GM12891 (cell line): ENCODE measurements at regions not wholly inside any gene's neighbourhood (a gene's known extent, or its start where the extent isn't known, plus 50 kb on each side); places are given as distances from the start of the nearest gene placed in this dataset.

Experiments
- DNase-seq: peaks from one replicate; pipeline ENCODE4 v3.0.0; 2011; ENCODE audit warnings: low spot score; ENCODE audit not compliant: insufficient read length
- FAIRE-seq: peaks from 2 replicates; lab custom pipeline; 2011; peaks lifted over from hg19 to GRCh38; lab: Jason Lieb, UNC
- PAX5 ChIP-seq: IDR thresholded peaks from 2 replicates; pipeline ENCODE4 v1.6.1; 2011; ENCODE audit warnings: low read length, moderate library complexity, mild to moderate bottlenecking; ENCODE audit not compliant: insufficient read depth, severe bottlenecking
- POLR2A ChIP-seq: IDR thresholded peaks from 2 replicates; pipeline ENCODE4 v1.6.1; 2011; ENCODE audit warnings: low read depth, low read length, control low read depth
- POLR2AphosphoS5 ChIP-seq: IDR thresholded peaks from 2 replicates; pipeline ENCODE4 v1.6.1; 2011; ENCODE audit warnings: low read depth, low read length, control low read depth
- POU2F2 ChIP-seq: IDR thresholded peaks from 2 replicates; pipeline ENCODE4 v1.6.1; 2011; ENCODE audit warnings: low read depth, mild to moderate bottlenecking, control low read depth, low read length, moderate library complexity
- SPI1 ChIP-seq: IDR thresholded peaks from 2 replicates; pipeline ENCODE4 v1.6.1; 2011; ENCODE audit warnings: low read depth, low read length, control low read depth
- TAF1 ChIP-seq: IDR thresholded peaks from 2 replicates; pipeline ENCODE4 v1.6.1; 2011; ENCODE audit warnings: low read depth, low read length, control low read depth

DNA sequence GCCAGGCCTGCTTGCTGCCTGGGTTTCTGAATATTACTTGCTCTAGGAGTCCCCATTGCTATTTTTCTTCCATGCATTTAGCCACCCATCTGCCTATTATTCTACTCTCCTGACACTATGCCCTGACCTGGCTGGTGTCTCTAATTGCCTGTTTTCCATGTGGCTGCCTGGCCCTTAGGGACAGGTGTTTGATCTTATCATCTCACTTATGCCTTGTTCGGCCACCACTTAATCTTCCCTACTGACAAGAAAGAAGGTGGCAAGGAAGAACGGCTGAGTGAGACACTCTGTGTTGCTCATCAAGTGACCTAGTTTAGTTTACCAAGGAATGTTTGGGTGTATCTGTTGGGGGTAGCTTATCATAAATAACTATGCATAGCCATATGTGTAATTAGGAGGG, 50.4 kb upstream of the RAPH1 start:
- FAIRE-seq (no peak), DNase-seq (no peak)
- TF ChIP-seq POU2F2 (no peak), POLR2AphosphoS5 (no peak), SPI1 (no peak), POLR2A (no peak), TAF1 (no peak), PAX5 (no peak)

DNA sequence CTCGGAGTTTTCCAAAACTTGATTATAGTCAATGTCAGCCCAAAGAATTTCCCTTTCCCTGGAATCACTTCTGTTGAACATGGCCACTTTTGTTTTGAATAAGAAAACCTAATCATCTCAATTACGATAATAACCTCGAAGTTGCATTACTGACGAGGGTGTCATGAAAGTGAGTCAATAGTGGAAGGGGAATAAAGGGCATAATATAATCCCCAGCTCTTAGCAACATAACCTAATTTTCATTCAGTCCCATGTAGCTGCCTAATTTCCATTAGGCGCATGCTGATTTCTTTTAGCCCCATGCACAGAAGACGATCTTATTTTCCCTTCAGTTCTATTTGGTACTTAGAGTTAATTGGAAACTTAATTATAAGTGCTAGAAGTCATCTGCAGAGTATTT, 51.1 kb upstream of the RAPH1 start:
- no peak for FAIRE-seq
- DNase-seq: no peak
- no peak for TF ChIP-seq POLR2AphosphoS5
- no peak for TF ChIP-seq SPI1
- no peak for TF ChIP-seq PAX5
- no peak for TF ChIP-seq POU2F2
- no peak for TF ChIP-seq TAF1
- TF ChIP-seq POLR2A: no peak

DNA sequence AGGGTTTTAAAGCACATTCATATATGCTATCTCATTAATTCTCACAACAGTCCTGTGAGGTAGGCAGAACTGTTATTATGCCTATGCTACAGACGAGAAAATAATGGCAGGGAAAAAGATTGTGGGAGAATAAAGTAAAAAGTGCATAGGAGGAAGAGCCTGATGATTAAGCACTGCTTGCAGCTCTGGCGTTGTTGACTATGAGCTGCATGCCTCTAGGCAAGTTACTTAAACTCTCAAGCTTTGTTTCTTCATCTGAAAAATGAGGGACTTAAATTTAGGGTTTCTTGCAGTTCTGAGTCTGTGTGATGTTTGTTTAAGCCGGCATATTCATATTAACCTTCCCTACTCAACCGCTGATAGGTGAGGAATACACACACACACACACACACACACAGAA, 51.6 kb upstream of the RAPH1 start:
- FAIRE-seq: no peak
- TF ChIP-seq SPI1 (no peak), TAF1 (no peak), POU2F2 (no peak), POLR2AphosphoS5 (no peak), POLR2A (no peak)
- DNase-seq: no peak

DNA sequence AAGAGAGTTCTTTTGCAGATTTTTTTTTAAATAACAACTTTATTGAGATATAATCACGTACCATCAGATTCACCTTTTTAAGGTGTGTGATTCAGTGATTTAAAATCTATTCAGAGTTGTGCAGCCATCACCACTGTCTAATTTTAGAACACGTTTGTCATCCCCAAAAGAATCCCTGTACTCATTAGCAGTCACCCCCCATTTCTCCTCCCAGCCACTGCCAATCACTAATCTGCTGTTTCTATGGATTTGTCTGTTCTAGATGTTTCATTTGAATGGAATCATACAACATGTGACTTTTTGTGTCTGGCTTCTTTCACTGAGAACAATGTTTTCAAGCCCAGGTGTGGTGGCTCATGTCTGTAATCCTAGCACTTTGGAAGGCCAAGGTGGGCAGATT, 55.4 kb upstream of the RAPH1 start:
- FAIRE-seq: no peak
- TF ChIP-seq POU2F2 (no peak), PAX5 (no peak), SPI1 (no peak), POLR2A (no peak), TAF1 (no peak), POLR2AphosphoS5 (no peak)
- DNase-seq: no peak

DNA sequence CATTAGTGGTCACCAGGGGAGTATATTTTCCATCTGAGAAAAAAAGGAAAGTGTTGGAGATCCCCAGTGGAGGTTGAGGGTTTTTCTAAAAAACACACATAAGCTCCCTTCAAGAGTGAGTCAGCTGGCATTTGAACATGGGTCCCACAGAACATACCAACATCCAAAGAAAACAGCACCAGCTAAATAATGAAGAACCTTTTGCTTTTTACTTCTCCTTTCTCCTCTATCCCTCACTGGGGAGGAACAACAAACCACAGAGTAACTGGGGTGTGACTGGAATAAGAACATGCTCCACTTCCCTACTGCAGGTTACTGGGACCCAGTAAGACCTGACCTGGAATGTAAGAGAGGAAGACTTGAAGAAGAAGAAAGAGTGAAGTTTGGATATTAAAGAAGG, 56.5 kb upstream of the RAPH1 start:
- DNase-seq (no peak), FAIRE-seq (no peak)
- no peak for TF ChIP-seq POLR2A
- no peak for TF ChIP-seq TAF1
- TF ChIP-seq SPI1: no peak
- no peak for TF ChIP-seq PAX5
- no peak for TF ChIP-seq POLR2AphosphoS5
- TF ChIP-seq POU2F2: no peak

DNA sequence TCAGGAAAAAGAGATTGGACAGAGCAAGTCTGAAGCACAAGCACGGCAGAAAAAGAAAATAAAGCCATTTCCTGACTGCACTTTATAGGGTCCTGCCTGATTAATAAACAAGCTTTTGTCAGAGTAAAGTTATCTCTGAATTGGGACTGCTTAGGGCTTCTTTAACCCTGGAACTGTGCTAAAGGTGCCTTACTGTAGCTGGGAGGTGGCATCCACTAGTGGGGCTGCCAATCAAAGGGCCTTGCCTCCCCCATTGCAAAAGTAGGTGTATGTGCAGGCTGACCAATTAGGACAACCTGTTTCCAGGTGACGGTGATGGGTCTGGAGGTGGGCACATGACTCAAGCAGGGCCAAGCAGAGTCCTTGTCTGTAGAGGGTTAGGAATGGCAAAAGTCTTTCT, 57.4 kb upstream of the RAPH1 start:
- FAIRE-seq (no peak), DNase-seq (no peak)
- TF ChIP-seq POLR2AphosphoS5 (no peak), POLR2A (no peak), TAF1 (no peak), PAX5 (no peak), SPI1 (no peak), POU2F2 (no peak)

DNA sequence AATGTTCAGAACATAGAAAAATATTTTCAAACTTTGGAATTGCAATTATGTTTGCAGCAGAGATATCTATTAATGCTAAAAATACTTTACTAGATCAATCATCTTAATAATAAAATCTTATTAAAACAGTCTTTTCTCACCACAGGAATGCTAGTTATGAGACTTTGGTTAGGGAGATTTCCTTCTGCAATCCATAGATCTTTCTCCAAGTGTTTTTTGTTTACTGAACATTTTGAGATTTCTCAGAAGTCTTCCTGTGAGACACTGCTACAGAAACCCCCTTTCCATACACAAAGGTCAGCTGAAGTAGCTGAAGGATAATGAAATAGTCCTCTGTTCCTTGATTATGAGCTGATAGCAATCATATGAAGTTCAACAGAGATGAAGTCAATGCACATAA, 59.4 kb upstream of the RAPH1 start:
- FAIRE-seq (no peak), DNase-seq (no peak)
- TF ChIP-seq TAF1: no peak
- TF ChIP-seq PAX5: no peak
- TF ChIP-seq POLR2AphosphoS5: no peak
- no peak for TF ChIP-seq SPI1

DNA sequence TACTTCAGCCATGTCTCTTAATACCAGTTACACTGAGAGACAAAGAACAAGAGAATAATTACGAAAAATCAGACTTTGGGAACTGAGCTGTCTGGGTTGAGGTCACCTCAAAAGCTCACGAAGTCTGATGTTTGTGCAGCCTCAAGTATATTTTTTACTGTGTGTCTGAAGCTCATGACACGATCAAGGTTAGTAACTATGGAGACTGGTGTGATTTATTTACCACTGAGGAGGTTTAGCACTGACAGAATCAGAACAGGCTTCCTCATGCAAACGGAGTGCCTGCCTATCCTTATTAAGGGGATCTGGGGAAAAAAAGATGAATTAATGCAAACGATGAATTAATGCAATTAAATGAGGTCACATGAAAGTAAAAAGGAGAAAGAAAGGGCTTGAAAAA, 61.1 kb upstream of the RAPH1 start:
- FAIRE-seq: no peak
- DNase-seq: no peak

DNA sequence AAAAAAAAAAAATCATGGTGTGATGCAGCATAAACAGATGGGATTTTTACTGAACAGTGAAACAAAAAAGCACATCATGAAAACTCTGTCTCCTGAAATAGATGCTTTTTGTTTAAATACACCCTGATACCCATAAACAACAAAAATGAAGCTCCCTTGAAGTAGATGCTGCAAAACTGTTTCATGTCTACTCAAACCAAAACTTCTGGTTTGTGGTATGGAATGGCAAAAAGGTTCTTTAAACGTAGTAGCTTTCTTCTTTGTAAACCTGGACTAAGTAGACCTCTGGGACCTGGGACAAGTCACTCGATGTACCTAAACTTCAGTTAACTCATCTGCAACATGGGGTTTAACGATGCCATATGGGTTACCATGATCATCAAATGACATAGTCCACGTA, 64.4 kb upstream of the RAPH1 start:
- no peak for TF ChIP-seq SPI1
- TF ChIP-seq TAF1: no peak
- no peak for TF ChIP-seq PAX5
- TF ChIP-seq POLR2A: no peak
- peak; percentile 91 for FAIRE-seq
- no peak for DNase-seq

More for the DNA sequence above, 61.1 kb upstream of the RAPH1 start:
- TF ChIP-seq POLR2AphosphoS5 (no peak), PAX5 (no peak), SPI1 (no peak), POU2F2 (no peak), TAF1 (no peak), POLR2A (no peak)

DNA sequence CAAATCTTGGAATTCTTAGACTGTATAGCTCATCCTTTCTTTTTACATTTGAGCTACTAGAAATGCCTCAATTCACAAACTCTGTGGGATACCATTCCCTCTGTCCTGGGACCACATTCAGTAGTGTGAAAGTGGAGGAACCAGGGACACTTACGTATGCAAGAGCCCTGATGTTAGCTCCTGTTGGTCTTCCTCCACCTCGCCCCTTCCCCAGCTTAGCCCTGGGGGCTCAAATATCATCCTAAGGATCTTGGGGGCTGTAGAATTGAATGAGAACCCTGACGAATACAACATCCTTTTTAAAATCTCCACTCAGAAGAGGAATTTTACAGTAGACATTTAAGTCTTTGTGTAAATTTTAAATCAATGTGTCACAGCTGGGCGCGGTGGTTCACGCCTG, 65.2 kb upstream of the RAPH1 start:
- TF ChIP-seq SPI1 (no peak), PAX5 (no peak), POU2F2 (no peak), POLR2A (no peak), POLR2AphosphoS5 (no peak), TAF1 (no peak)
- DNase-seq (no peak), FAIRE-seq (no peak)

DNA sequence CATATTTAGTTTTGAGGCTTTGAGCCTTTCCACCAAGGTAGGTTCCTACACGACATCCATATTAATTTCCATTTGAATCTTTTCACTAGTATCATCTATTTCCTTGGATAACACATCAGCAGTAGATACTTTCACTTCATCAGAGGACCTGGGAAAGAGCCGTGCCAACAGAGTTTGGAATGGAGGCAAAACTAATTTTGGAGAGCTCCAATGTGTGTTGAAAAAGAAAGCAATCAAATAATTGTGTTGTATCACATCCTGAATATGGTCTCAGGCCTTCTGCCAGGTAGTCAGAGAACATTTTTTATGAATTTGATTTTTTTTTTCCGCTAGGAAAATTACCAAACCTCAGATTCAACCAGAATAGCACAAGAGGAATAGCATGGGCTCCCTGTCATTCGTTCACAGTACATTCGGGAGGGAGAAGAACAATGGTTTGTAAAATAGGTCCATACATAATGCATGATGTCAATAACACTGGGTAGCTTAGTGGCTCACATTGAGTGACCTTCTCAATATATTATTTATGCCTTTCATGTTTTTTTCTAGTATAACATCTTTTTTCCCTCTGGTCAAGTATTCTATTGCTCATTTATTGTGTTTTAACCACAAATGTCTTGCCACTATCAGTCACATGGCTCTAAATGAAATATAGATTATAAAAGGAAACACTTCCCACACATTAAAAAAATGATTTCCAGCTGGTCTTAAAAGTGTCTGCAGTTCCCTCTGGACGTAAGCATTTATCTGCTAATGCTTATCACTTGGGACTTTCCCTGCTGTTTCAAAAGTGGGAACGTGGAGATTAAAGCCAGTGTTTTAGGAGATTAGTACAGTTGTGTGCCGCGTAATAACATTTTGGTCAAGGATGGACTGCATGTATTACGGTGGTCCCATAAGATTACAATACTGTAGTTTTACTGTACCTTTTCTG, 68.6 kb upstream of the RAPH1 start:
- no peak for FAIRE-seq
- DNase-seq: no peak
- TF ChIP-seq PAX5 (no peak), SPI1 (no peak), POLR2A (no peak), TAF1 (no peak), POLR2AphosphoS5 (no peak), POU2F2 (no peak)
